B cell (primary cell): ENCODE measurements at regions not wholly inside any gene's neighbourhood (a gene's known extent, or its start where the extent isn't known, plus 50 kb on each side); places are given as distances from the start of the nearest gene placed in this dataset.

Experiments used
- CTCF ChIP-seq: fragments of 200-600 bp; IDR thresholded peaks from one replicate; pipeline ENCODE4 v1.8.0; 2022; ENCODE audit warnings: antibody characterized with exemption, mild to moderate bottlenecking
- EZH2 ChIP-seq: IDR thresholded peaks from 2 replicates; pipeline ENCODE4 v1.6.1; 2012; ENCODE audit warnings: borderline replicate concordance, low read depth, mild to moderate bottlenecking, moderate library complexity, low read length; ENCODE audit not compliant: insufficient read depth, poor library complexity, severe bottlenecking

GRCh38 chr9:99722877-99723276 lies 98.8 kb upstream of the NR4A3 start:
- TF ChIP-seq CTCF, result no peak
- no peak for TF ChIP-seq EZH2
